ENCODE measurements at regions not wholly inside any gene's neighbourhood (a gene's known extent, or its start where the extent isn't known, plus 50 kb on each side); places are given as distances from the start of the nearest gene placed in this dataset.
"Not testable (repeated sequence)": the region's sequence is repeated elsewhere in the genome, so short reads cannot be mapped to it uniquely, and the experiment has no call there.

GRCh38 chr10:15939543-15939942 lies 79.2 kb upstream of the MINDY3 start:
- TF ChIP-seq CTCF (IDR thresholded peaks at IDR 0.05; ENCODE audit: low read depth, low read length); EZH2phosphoT487 (IDR thresholded peaks at IDR 0.05; ENCODE audit: low read depth): not testable (repeated sequence)

Data from OCI-LY3 (cell line).